WTC11 (cell line): ENCODE measurements at regions not wholly inside any gene's neighbourhood (a gene's known extent, or its start where the extent isn't known, plus 50 kb on each side); places are given as distances from the start of the nearest gene placed in this dataset.

Experiments
- JAZF1 ChIP-seq: fragments of 250-450 bp; sonication (Bioruptor Pico); IDR thresholded peaks from 2 replicates; pipeline ENCODE4 v1.9.0; 2021; ENCODE audit warnings: moderate library complexity, mild to moderate bottlenecking, inconsistent platforms
- TF ChIP-seq, protein P1 (sequence below): fragments of 200-600 bp; IDR thresholded peaks from 2 replicates; pipeline ENCODE4 v1.8.0; 2022; ENCODE audit warnings: antibody characterized with exemption

DNA sequence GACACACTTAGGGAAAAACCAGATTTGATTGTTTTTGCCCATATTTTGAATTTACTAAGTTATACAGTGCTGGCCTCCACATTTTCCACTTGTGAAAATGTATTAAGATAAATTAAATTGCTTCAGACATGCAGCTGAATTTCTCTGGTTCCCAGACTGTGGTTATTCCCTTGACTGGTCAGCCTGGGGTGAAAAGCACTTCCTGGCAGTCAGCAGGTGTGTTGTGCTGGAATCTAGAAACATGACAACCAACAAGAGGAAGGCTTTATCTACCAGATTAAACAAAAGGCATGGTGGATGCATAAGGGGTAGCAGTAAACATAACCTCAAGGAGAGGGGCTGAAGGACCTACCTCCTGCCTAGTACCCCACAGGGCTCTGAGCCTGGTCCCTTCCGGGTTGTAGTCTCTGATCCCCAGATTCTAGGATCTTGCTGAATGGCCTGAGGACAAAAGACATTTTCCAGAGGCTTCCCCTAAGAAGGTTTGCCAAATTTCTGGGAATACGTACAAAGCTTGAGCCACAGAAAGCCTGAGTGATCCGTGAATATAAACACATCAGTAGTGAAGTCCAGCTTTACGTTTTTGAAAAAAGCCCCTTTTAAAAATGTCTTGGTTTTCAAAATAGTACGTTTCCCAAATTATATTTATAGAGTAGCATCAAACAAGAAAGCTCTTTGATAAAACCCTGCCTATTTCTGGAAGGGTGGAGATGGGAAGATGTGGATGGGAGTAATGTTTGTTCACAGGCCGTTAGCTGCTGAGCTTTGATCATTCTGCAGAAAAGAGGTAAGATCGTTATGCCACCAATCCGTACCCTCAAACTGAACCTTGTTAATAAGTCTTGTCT, 133.4 kb downstream of the LACC1 start:
- TF ChIP-seq, protein P1, sequence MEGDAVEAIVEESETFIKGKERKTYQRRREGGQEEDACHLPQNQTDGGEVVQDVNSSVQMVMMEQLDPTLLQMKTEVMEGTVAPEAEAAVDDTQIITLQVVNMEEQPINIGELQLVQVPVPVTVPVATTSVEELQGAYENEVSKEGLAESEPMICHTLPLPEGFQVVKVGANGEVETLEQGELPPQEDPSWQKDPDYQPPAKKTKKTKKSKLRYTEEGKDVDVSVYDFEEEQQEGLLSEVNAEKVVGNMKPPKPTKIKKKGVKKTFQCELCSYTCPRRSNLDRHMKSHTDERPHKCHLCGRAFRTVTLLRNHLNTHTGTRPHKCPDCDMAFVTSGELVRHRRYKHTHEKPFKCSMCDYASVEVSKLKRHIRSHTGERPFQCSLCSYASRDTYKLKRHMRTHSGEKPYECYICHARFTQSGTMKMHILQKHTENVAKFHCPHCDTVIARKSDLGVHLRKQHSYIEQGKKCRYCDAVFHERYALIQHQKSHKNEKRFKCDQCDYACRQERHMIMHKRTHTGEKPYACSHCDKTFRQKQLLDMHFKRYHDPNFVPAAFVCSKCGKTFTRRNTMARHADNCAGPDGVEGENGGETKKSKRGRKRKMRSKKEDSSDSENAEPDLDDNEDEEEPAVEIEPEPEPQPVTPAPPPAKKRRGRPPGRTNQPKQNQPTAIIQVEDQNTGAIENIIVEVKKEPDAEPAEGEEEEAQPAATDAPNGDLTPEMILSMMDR, result no peak
- no peak for TF ChIP-seq JAZF1 (CRISPR knock-in tag)
